Astrocyte of the cerebellum (primary cell): ENCODE measurements at regions not wholly inside any gene's neighbourhood (a gene's known extent, or its start where the extent isn't known, plus 50 kb on each side); places are given as distances from the start of the nearest gene placed in this dataset.
A peak's percentile ranks its signal among the peaks of the same experiment; 100 is the strongest.

Source experiments
- DNase-seq: peaks from one replicate; pipeline ENCODE4 v3.0.0-alpha.2; 2011; ENCODE audit warnings: low read depth
- H3K4me3 ChIP-seq: 2 replicates; pipeline ENCODE4 v1.5.1; 2011; ENCODE audit warnings: mild to moderate bottlenecking, low read depth, low read length, moderate library complexity
- CTCF ChIP-seq: IDR thresholded peaks from 2 replicates; pipeline ENCODE4 v1.5.1; 2012; ENCODE audit warnings: low read length, low read depth, moderate library complexity, mild to moderate bottlenecking; ENCODE audit errors: missing control alignments
- in situ Hi-C: cut with HindIII; loops from 2 replicates; pipeline ENCODE4 v1.10.0; 2017; ENCODE audit warnings: low sequenced_read_pairs

GRCh38 chr20:24166123-24166381 lies 177.5 kb upstream of the GGTLC1 start:
- H3K4me3 ChIP-seq: no peak overlapping the region
- no peak for TF ChIP-seq CTCF
- no peak for DNase-seq
- in situ Hi-C loops: no loop called here

- no peak for TF ChIP-seq CTCF
- in situ Hi-C loops: no loop called here
- no peak for DNase-seq
- H3K4me3 ChIP-seq: no peak overlapping the region
Measured at GRCh38 chr20:24165301-24166122, 176.9 kb upstream of the GGTLC1 start.

- no peak overlapping the region for H3K4me3 ChIP-seq
- TF ChIP-seq CTCF: peak; percentile 56
- DNase-seq: no peak
- in situ Hi-C loops: no loop called here
Measured at GRCh38 chr20:24164360-24164759, 175.8 kb upstream of the GGTLC1 start.

- in situ Hi-C loops: no loop called here
- TF ChIP-seq CTCF: no peak
- DNase-seq: no peak
- no peak overlapping the region for H3K4me3 ChIP-seq
Measured at GRCh38 chr20:24163506-24163905, 174.9 kb upstream of the GGTLC1 start.

- TF ChIP-seq CTCF: peak; percentile 98
- no peak overlapping the region for H3K4me3 ChIP-seq
- in situ Hi-C loops: no loop called here
- DNase-seq: peak; percentile 76
Measured at GRCh38 chr20:24160563-24161281, 172.1 kb upstream of the GGTLC1 start.

- TF ChIP-seq CTCF: no peak
- in situ Hi-C loops: no loop called here
- H3K4me3 ChIP-seq: no peak overlapping the region
- no peak for DNase-seq
Measured at GRCh38 chr20:24158281-24158680, 169.7 kb upstream of the GGTLC1 start.
